GM12864 (cell line): ENCODE measurements at regions not wholly inside any gene's neighbourhood (a gene's known extent, or its start where the extent isn't known, plus 50 kb on each side); places are given as distances from the start of the nearest gene placed in this dataset.

Experiments used
- DNase-seq: peaks from one replicate; pipeline ENCODE4 v3.0.0-alpha.2; 2011; ENCODE audit warnings: low read depth
- H3K4me3 ChIP-seq: 2 replicates; pipeline ENCODE4 v1.5.1; 2011; ENCODE audit warnings: mild to moderate bottlenecking, low read depth, low read length, control low read depth
- TF ChIP-seq, protein P1 (sequence below): IDR thresholded peaks from 2 replicates; pipeline ENCODE4 v1.5.1; 2011; ENCODE audit warnings: low read depth, mild to moderate bottlenecking, moderate library complexity, low read length, control low read depth, inconsistent platforms; ENCODE audit errors: missing control alignments

DNA sequence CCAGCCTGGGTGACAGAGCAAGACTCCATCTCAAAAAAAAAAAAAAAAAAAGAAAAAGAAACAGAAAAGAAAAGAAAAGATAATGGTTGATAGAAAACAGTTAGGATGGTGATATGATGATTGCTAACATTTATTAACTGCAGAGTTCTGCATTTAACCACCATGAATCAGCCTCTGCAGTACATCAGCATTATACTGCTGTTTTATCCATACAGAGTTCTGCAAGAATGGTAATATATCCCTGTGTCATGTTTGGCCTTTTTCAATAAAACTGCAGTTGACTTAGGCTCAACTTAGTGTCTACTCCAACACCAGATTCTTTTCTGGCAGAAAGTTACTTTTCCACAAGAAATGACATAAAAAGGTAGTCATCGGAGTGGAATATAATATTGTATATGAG lies 62.6 kb downstream of the DUSP6 start:
- no peak overlapping the region for H3K4me3 ChIP-seq
- TF ChIP-seq, protein P1, sequence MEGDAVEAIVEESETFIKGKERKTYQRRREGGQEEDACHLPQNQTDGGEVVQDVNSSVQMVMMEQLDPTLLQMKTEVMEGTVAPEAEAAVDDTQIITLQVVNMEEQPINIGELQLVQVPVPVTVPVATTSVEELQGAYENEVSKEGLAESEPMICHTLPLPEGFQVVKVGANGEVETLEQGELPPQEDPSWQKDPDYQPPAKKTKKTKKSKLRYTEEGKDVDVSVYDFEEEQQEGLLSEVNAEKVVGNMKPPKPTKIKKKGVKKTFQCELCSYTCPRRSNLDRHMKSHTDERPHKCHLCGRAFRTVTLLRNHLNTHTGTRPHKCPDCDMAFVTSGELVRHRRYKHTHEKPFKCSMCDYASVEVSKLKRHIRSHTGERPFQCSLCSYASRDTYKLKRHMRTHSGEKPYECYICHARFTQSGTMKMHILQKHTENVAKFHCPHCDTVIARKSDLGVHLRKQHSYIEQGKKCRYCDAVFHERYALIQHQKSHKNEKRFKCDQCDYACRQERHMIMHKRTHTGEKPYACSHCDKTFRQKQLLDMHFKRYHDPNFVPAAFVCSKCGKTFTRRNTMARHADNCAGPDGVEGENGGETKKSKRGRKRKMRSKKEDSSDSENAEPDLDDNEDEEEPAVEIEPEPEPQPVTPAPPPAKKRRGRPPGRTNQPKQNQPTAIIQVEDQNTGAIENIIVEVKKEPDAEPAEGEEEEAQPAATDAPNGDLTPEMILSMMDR = no peak
- no peak for DNase-seq

DNA sequence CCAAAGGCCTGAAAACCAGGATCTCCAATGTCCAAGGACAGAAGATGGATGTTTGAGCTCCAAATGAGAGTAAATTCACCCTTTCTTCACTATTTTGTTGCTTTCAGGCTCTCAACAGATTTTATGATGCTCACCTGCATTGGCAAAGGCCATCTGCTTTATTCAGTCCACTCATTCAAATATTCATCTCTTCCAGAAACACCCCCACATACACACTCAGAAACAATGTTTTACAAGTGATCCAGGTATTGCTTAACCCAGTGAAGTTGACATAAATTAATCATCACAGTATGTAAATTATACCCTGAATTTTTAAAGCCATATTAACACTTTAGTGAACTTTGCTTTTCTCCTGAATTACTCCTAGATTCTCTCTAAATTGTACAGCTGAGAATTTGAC lies 63.3 kb downstream of the DUSP6 start:
- H3K4me3 ChIP-seq = no peak overlapping the region
- TF ChIP-seq, protein P1 = no peak
- no peak for DNase-seq

GRCh38 chr12:89286501-89286900 lies 65.8 kb downstream of the DUSP6 start:
- no peak overlapping the region for H3K4me3 ChIP-seq
- TF ChIP-seq, protein P1 = no peak
- DNase-seq = no peak

- DNase-seq = no peak
- no peak overlapping the region for H3K4me3 ChIP-seq
- TF ChIP-seq, protein P1 = no peak
These were observed 70.8 kb downstream of the DUSP6 start for GRCh38 chr12:89281539-89281867.

DNA sequence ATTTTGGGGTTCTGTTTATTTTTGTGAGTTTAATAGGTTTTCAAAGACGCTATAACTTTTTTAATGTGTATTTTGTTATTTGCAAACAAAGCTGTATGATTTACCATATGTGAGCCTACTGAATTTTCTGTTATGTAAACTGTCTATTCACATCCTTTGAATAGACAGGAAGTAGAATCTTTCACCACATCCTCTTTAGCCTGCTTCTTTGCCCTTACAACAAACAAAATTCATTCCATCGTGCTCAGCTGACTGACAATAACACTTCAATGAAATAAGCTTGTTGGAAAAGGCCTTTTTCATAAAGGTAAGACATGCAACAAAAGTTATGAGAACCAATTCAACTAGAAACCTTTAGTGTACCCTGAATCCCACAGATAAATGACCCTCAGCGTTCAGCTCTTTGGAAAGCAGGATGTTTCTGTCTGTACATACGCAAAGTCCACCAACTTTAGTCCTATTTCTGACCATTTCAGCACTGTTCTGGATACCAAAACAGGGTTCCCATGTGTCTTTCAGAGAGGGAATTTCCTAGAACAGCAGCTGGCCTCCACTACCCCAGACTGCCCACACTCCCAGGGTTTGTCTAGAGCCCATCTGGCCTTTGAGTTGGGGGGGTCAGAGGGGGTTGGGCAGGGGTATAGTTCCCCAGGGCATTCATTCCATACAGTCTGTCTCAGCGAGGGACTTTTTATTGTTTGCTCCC lies 71.3 kb downstream of the DUSP6 start:
- DNase-seq = no peak

DNA sequence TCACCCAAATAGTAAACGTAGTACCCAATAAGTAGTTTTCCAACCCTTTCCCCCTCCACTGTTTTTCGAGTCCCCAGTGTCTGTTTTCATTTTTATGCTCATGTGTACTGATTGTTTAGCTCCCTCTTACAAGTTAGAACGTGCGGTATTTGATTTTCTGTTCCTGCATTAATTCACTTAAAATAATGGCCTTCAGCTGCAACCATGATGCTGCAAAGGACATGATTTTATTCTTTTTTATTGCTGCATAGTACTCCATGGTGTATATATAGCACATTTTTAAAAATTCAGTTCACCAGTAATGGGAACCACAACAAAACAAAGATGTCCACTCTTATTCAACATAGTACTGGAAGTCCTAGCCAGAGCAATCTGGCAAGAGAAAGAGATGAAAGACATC lies 72.8 kb downstream of the DUSP6 start:
- TF ChIP-seq, protein P1 = no peak
- DNase-seq = no peak
- H3K4me3 ChIP-seq = no peak overlapping the region

More for the DNA sequence above, 71.3 kb downstream of the DUSP6 start:
- no peak overlapping the region for H3K4me3 ChIP-seq
- TF ChIP-seq, protein P1 = no peak

DNA sequence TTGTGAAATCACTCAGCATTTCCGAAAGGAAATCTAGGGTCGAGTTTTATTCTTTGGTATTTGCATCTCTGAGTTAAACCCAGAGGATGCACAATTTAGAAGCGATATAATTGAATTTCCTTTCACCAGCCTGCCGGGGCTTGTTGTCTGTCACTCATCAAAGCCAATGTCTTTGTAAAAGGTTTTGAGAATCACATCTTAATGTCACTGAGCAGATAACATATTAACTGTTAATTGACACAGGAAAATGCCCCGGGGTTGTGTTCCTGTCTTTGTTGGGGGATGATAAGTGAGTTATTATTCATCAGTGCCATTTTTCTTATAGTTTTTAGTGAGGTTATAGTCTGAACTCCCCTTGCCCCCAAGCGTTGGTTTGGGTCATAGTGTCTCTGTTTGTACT lies 73.4 kb downstream of the DUSP6 start:
- no peak overlapping the region for H3K4me3 ChIP-seq
- TF ChIP-seq, protein P1 = no peak
- DNase-seq = no peak
